ENCODE measurements at regions not wholly inside any gene's neighbourhood (a gene's known extent, or its start where the extent isn't known, plus 50 kb on each side); places are given as distances from the start of the nearest gene placed in this dataset.

DNA sequence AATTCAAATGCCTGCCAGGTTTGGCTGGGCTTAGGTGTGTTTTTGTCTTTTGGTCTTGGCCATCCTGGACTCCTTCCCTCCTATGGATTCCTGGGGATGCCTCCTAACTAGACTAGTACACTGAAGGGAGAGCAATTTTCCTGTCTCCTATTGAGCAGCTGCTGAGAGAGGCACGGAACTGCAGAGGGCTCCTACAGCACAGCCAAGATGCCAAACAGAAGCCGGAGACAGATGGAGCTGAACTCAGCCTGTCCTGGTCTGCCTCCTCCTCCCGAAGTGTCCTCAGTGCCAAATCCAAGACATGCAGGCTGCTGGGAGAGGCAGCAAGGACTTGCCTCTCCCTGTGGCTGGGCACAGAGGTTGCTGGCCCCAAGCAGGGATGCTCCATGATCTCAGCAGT is 256.6 kb upstream of the PROK2 start:
- TF ChIP-seq, protein P1, sequence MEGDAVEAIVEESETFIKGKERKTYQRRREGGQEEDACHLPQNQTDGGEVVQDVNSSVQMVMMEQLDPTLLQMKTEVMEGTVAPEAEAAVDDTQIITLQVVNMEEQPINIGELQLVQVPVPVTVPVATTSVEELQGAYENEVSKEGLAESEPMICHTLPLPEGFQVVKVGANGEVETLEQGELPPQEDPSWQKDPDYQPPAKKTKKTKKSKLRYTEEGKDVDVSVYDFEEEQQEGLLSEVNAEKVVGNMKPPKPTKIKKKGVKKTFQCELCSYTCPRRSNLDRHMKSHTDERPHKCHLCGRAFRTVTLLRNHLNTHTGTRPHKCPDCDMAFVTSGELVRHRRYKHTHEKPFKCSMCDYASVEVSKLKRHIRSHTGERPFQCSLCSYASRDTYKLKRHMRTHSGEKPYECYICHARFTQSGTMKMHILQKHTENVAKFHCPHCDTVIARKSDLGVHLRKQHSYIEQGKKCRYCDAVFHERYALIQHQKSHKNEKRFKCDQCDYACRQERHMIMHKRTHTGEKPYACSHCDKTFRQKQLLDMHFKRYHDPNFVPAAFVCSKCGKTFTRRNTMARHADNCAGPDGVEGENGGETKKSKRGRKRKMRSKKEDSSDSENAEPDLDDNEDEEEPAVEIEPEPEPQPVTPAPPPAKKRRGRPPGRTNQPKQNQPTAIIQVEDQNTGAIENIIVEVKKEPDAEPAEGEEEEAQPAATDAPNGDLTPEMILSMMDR (IDR thresholded peaks at IDR 0.05) = no peak
- no peak overlapping the region for H3K27ac ChIP-seq
- intact Hi-C loops (cut with DNase I) = no loop called here
- no peaks in the 10 kb centered on the region for H3K36me3 ChIP-seq
- H3K4me3 ChIP-seq = no peak overlapping the region
- no peaks in the 10 kb centered on the region for H3K4me1 ChIP-seq
- ATAC-seq = peak in 2 of 4 donors; percentile 49 to 50
- no peaks in the 10 kb centered on the region for H3K27me3 ChIP-seq
- no peaks in the 10 kb centered on the region for H3K9me3 ChIP-seq
- no peak for FAIRE-seq
- 38 to 59% methylated on average over 3 of the region's 3 CpGs for WGBS, 2 donors
- no peak for DNase-seq

GRCh38 chr3:72041076-72041475 is 256.1 kb upstream of the PROK2 start:
- intact Hi-C loops (cut with DNase I) = no loop called here
- TF ChIP-seq, protein P1 (IDR thresholded peaks at IDR 0.05) = no peak
- no peaks in the 10 kb centered on the region for H3K4me1 ChIP-seq
- H3K27ac ChIP-seq = no peak overlapping the region
- FAIRE-seq = no peak
- ATAC-seq = no peak
- no peak for DNase-seq
- H3K36me3 ChIP-seq = no peaks in the 10 kb centered on the region
- H3K9me3 ChIP-seq = no peaks in the 10 kb centered on the region
- H3K4me3 ChIP-seq = no peak overlapping the region
- WGBS, 2 donors = 76 to 77% methylated on average over 4 of the region's 4 CpGs
- no peaks in the 10 kb centered on the region for H3K27me3 ChIP-seq

DNA sequence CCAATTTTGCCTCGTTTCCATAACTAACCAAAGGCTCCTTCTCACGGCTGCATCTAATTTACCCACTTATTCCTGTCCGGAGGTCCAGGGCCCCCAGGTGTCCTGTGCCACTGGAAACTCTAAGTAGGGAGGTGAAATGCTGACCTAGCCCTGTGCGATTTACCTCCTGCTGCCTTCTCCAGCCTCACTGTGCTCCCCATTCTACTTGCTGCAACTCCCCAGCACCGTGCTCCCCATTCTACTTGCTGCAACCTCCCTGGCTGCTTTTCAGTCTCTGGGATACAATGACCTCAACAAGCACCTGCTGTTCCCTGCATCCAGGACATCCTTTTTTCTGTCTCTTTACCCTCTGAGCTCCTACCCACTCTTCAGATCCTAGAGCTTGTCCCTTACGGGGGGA is 254.7 kb upstream of the PROK2 start:
- 85 to 88% methylated on average over 6 of the region's 6 CpGs for whole genome bisulfite sequencing, 2 donors
- DNase-seq (no peak), ATAC-seq (no peak), FAIRE-seq (no peak)
- TF ChIP-seq, protein P1 (IDR thresholded peaks at IDR 0.05) = no peak
- no peaks in the 10 kb centered on the region for H3K27me3 ChIP-seq
- H3K4me3 ChIP-seq = no peak overlapping the region
- H3K4me1 ChIP-seq = no peaks in the 10 kb centered on the region
- no peaks in the 10 kb centered on the region for H3K9me3 ChIP-seq
- intact Hi-C loops (cut with DNase I) = no loop called here
- H3K36me3 ChIP-seq = no peaks in the 10 kb centered on the region
- no peak overlapping the region for H3K27ac ChIP-seq

GRCh38 chr3:72036899-72037298 is 252.0 kb upstream of the PROK2 start:
- H3K4me1 ChIP-seq = no peaks in the 10 kb centered on the region
- no peak overlapping the region for H3K27ac ChIP-seq
- no peak for ATAC-seq
- intact Hi-C loops (cut with DNase I) = no loop called here
- no peak for FAIRE-seq
- H3K9me3 ChIP-seq = no peaks in the 10 kb centered on the region
- TF ChIP-seq, protein P1 (IDR thresholded peaks at IDR 0.05) = no peak
- 45 to 62% methylated on average over 1 of the region's 1 CpG for WGBS, 2 donors
- no peak overlapping the region for H3K4me3 ChIP-seq
- no peak for DNase-seq
- H3K27me3 ChIP-seq = no peaks in the 10 kb centered on the region
- no peaks in the 10 kb centered on the region for H3K36me3 ChIP-seq

- no peaks in the 10 kb centered on the region for H3K36me3 ChIP-seq
- no peaks in the 10 kb centered on the region for H3K9me3 ChIP-seq
- H3K4me3 ChIP-seq = no peak overlapping the region
- DNase-seq (no peak), ATAC-seq (no peak), FAIRE-seq (no peak)
- intact Hi-C loops (cut with DNase I) = no loop called here
- WGBS, 2 donors = 70 to 72% methylated on average over 3 of the region's 3 CpGs
- H3K27me3 ChIP-seq = no peaks in the 10 kb centered on the region
- no peak overlapping the region for H3K27ac ChIP-seq
- no peaks in the 10 kb centered on the region for H3K4me1 ChIP-seq
- TF ChIP-seq, protein P1 (IDR thresholded peaks at IDR 0.05) = no peak
Measured at GRCh38 chr3:72035606-72036005, 250.7 kb upstream of the PROK2 start.
